C4-2B (cell line): ENCODE measurements at regions not wholly inside any gene's neighbourhood (a gene's known extent, or its start where the extent isn't known, plus 50 kb on each side); places are given as distances from the start of the nearest gene placed in this dataset.

Source experiments
- CTCF ChIP-seq: fragments of 450-650 bp; conservative IDR thresholded peaks from 2 replicates; pipeline ENCODE4 v1.5.1; 2017; ENCODE audit warnings: mild to moderate bottlenecking
- ZFX ChIP-seq: fragments of 450-650 bp; IDR thresholded peaks from 2 replicates; pipeline ENCODE4 v1.6.1; 2017

DNA sequence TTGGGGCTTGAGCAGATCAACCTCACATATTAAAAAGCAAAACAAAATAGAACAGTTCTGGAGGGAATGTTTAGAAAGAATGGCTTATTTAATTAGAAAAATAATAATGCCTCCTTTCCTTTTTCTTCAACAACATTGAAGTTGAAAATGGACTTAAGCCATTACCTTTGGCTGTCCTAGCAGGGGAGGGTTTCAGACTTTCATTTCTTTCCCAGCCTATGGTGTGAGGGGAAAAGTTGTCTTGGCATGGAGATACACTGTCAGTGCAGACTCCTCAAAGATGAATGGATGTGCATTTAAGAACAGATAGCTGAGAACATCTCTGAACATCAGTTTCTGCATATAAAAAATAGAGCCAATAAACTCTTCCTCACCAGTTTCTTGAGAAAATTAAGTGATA, 169.5 kb downstream of the PAX1 start:
- TF ChIP-seq CTCF (no peak), ZFX (no peak)
